ENCODE measurements at regions not wholly inside any gene's neighbourhood (a gene's known extent, or its start where the extent isn't known, plus 50 kb on each side); places are given as distances from the start of the nearest gene placed in this dataset.

DNA sequence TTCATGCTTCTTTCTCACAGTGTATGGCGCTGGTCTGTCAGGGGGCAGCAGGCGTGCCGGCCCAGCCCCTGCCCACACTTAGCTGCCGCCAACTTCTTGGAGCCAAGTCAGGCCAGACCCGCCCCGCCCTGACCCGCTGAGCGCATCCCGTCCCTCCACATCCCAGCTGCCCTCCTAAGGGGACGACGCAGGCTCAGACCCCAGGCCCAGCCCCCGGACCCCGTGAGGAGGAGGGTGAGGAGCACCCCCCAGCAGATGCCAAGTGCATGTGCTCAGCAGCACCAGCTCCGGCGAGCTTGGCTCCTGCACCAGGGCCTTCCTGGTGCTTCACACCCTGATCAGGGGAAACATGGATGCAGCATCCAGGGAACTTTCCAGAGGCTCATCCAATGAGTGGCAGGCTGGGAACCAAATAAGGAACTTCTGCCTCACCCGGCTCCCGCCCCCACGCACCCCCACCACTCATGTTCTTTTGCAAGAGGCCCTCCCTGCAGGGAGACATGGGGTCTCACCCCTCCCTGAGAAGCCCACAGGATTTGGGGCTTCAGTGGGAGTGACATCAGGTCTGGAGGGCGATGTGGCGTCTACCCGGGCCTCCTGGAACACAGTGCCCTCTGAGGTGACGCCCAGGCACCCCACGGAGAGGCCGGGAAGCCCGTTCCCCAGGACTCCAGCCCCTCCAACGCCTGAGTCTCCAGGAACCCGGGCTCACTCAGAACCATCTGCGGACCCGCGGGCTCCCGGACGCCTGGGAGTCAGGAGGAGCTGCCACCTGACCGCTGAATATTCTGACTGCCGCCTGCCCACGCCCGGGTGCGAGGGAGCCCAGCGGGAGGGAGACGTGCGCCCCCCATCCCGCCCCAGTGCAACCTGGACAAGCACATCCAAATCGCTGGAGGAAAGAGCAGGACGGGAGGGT is 70.0 kb upstream of the GALNT9 start:
- TF ChIP-seq, protein P1, sequence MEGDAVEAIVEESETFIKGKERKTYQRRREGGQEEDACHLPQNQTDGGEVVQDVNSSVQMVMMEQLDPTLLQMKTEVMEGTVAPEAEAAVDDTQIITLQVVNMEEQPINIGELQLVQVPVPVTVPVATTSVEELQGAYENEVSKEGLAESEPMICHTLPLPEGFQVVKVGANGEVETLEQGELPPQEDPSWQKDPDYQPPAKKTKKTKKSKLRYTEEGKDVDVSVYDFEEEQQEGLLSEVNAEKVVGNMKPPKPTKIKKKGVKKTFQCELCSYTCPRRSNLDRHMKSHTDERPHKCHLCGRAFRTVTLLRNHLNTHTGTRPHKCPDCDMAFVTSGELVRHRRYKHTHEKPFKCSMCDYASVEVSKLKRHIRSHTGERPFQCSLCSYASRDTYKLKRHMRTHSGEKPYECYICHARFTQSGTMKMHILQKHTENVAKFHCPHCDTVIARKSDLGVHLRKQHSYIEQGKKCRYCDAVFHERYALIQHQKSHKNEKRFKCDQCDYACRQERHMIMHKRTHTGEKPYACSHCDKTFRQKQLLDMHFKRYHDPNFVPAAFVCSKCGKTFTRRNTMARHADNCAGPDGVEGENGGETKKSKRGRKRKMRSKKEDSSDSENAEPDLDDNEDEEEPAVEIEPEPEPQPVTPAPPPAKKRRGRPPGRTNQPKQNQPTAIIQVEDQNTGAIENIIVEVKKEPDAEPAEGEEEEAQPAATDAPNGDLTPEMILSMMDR (conservative IDR thresholded peaks at IDR 0.05 in 1 of 2, IDR thresholded peaks at IDR 0.05 in 1 of 2; ENCODE audit: low read depth in 1 of 2, low read length in 2 of 2), result no peak
- TF ChIP-seq EZH2 (IDR thresholded peaks at IDR 0.05; ENCODE audit: low read length, missing control alignments), result no peak
- no peak overlapping the region for H3K9ac ChIP-seq (ENCODE audit: insufficient read depth, low read length)
- H3K4me2 ChIP-seq (ENCODE audit: extremely low read depth, insufficient read depth, low read length), result no peak overlapping the region
- no peaks in the 10 kb centered on the region for H3K36me3 ChIP-seq (ENCODE audit: control insufficient read depth, insufficient read depth, low read length)
- H3K4me3 ChIP-seq (replicated peaks in 1 of 4; ENCODE audit: control extremely low read depth in 1 of 4, insufficient read depth in 1 of 4, low read depth in 3 of 4, low read length in 4 of 4), result no peak overlapping the region
- H4K20me1 ChIP-seq (ENCODE audit: control insufficient read depth, extremely low read depth, insufficient read depth, low read length), result no peaks in the 10 kb centered on the region
- no peak overlapping the region for H2AFZ ChIP-seq (ENCODE audit: low read length)
- no peaks in the 10 kb centered on the region for H3K79me2 ChIP-seq (ENCODE audit: control insufficient read depth, insufficient read depth, low read length)
- H3K27ac ChIP-seq (ENCODE audit: insufficient read depth, low read length), result no peak overlapping the region
- no peaks in the 10 kb centered on the region for H3K9me3 ChIP-seq (ENCODE audit: control insufficient read depth, insufficient read depth, low read depth, low read length)
- no peaks in the 10 kb centered on the region for H3K27me3 ChIP-seq (ENCODE audit: control insufficient read depth, insufficient read depth, low read length)
- H3K4me1 ChIP-seq (ENCODE audit: control insufficient read depth, extremely low read depth, insufficient read depth, low read length), result no peaks in the 10 kb centered on the region
- DNase-seq (ENCODE audit: low read depth in 2 of 2), result no peak

DNA sequence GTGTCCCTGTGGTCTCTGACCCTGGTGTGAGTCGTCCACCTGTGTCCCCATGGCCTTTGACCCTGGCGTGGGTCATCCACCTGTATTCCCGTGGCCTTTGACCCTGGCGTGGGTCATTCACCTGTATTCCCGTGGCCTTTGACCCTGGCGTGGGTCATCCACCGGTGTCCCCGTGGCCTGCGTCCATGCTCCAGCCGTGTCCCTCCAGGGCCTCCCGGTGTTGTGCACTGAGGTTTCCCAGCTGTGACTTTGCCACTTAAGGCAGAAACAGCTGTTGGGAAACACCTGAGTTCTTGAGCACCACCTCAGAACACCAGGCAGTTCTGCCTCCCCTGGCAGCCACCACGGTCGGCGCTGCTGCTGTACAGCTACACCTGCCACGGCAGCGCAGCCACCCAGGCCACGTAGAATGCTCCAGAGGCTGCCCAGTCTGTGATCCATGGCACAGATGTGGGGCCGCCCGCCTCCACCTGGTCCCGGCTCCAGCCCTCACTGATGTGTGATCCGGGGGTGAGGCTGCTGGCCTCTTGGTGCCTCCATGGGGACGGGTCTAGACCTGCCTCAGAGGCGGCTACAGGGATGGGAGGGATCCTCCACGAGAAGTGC is 69.1 kb upstream of the GALNT9 start:
- DNase-seq (ENCODE audit: low read depth in 2 of 2), result no peak
- Histone ChIP-seq H3K9me3 (ENCODE audit: control insufficient read depth, insufficient read depth, low read depth, low read length) (no peaks in the 10 kb centered on the region), H3K79me2 (ENCODE audit: control insufficient read depth, insufficient read depth, low read length) (no peaks in the 10 kb centered on the region), H3K4me2 (ENCODE audit: extremely low read depth, insufficient read depth, low read length) (no peak overlapping the region), H3K9ac (ENCODE audit: insufficient read depth, low read length) (no peak overlapping the region), H3K27me3 (ENCODE audit: control insufficient read depth, insufficient read depth, low read length) (no peaks in the 10 kb centered on the region), H4K20me1 (ENCODE audit: control insufficient read depth, extremely low read depth, insufficient read depth, low read length) (no peaks in the 10 kb centered on the region), H3K4me1 (ENCODE audit: control insufficient read depth, extremely low read depth, insufficient read depth, low read length) (no peaks in the 10 kb centered on the region), H3K4me3 (replicated peaks in 1 of 4; ENCODE audit: control extremely low read depth in 1 of 4, insufficient read depth in 1 of 4, low read depth in 3 of 4, low read length in 4 of 4) (no peak overlapping the region), H3K36me3 (ENCODE audit: control insufficient read depth, insufficient read depth, low read length) (no peaks in the 10 kb centered on the region), H2AFZ (ENCODE audit: low read length) (no peak overlapping the region), H3K27ac (ENCODE audit: insufficient read depth, low read length) (no peak overlapping the region)
- TF ChIP-seq EZH2 (IDR thresholded peaks at IDR 0.05; ENCODE audit: low read length, missing control alignments), result no peak
- TF ChIP-seq, protein P1 (conservative IDR thresholded peaks at IDR 0.05 in 1 of 2, IDR thresholded peaks at IDR 0.05 in 1 of 2; ENCODE audit: low read depth in 1 of 2, low read length in 2 of 2), result no peak

DNA sequence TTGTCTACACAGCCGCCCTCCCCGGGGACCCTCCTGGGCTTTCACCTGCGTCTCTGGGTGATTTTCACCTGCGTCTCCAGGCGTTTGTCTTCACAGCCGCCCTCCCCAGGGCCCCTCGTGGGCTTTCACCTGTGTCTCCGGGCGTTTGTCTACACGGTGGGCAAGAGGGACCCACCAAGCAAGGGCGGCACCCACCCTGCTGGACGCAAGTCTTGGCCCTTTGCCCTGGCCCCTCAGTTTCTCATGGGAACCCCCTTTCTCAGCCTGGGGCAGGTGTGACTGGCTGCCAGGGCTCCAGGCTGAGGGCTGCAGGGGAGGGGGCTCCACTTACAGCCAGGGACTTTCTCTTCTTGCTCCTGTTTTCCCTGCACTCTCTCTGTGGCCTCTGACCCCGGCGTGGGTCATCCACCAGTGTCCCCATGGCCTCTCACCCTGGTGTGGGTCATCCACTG is 68.6 kb upstream of the GALNT9 start:
- no peaks in the 10 kb centered on the region for H3K36me3 ChIP-seq (ENCODE audit: control insufficient read depth, insufficient read depth, low read length)
- no peak overlapping the region for H3K4me3 ChIP-seq (replicated peaks in 1 of 4; ENCODE audit: control extremely low read depth in 1 of 4, insufficient read depth in 1 of 4, low read depth in 3 of 4, low read length in 4 of 4)
- H3K27ac ChIP-seq (ENCODE audit: insufficient read depth, low read length), result no peak overlapping the region
- no peak overlapping the region for H2AFZ ChIP-seq (ENCODE audit: low read length)
- H3K4me1 ChIP-seq (ENCODE audit: control insufficient read depth, extremely low read depth, insufficient read depth, low read length), result no peaks in the 10 kb centered on the region
- H3K4me2 ChIP-seq (ENCODE audit: extremely low read depth, insufficient read depth, low read length), result no peak overlapping the region
- DNase-seq (ENCODE audit: low read depth in 2 of 2), result no peak
- H3K9ac ChIP-seq (ENCODE audit: insufficient read depth, low read length), result no peak overlapping the region
- no peaks in the 10 kb centered on the region for H3K79me2 ChIP-seq (ENCODE audit: control insufficient read depth, insufficient read depth, low read length)
- H4K20me1 ChIP-seq (ENCODE audit: control insufficient read depth, extremely low read depth, insufficient read depth, low read length), result no peaks in the 10 kb centered on the region
- no peaks in the 10 kb centered on the region for H3K27me3 ChIP-seq (ENCODE audit: control insufficient read depth, insufficient read depth, low read length)
- H3K9me3 ChIP-seq (ENCODE audit: control insufficient read depth, insufficient read depth, low read depth, low read length), result no peaks in the 10 kb centered on the region
- no peak for TF ChIP-seq EZH2 (IDR thresholded peaks at IDR 0.05; ENCODE audit: low read length, missing control alignments)
- TF ChIP-seq, protein P1 (conservative IDR thresholded peaks at IDR 0.05 in 1 of 2, IDR thresholded peaks at IDR 0.05 in 1 of 2; ENCODE audit: low read depth in 1 of 2, low read length in 2 of 2), result no peak

All from fibroblast of lung (primary cell).